Activated CD4-positive, alpha-beta T cell treated with anti-CD3 and anti-CD28 coated beads, Interleukin-2, amount 10 ng/mL, durations not matched to agents 7 days and 5 days (primary cell): ENCODE measurements at regions not wholly inside any gene's neighbourhood (a gene's known extent, or its start where the extent isn't known, plus 50 kb on each side); places are given as distances from the start of the nearest gene placed in this dataset.

Experiments
- CTCF ChIA-PET: fragments of 350-600 bp; sonication (Branson Sonifier 250); formaldehyde crosslinking; loops from one replicate; lab custom pipeline; 2021; ENCODE audit warnings: antibody characterized with exemption; lab: Charles Lee
- POLR2A ChIA-PET: fragments of 350-600 bp; sonication (Branson Sonifier 250); formaldehyde crosslinking; loops from one replicate; lab custom pipeline; 2021; ENCODE audit warnings: antibody characterized with exemption; lab: Charles Lee
- DNase-seq: peaks from one replicate; pipeline ENCODE4 v3.0.0-alpha.2; 2020
- H3K27ac Mint-ChIP-seq: one replicate; pipeline ENCODE4 v1.8.0; 2021; ENCODE audit warnings: mild to moderate bottlenecking, moderate library complexity, mixed read lengths
- H3K27me3 Mint-ChIP-seq: one replicate; pipeline ENCODE4 v1.8.0; 2021; ENCODE audit warnings: mixed read lengths
- H3K36me3 Mint-ChIP-seq: one replicate; pipeline ENCODE4 v1.8.0; 2021; ENCODE audit warnings: low read depth, mixed read lengths
- H3K4me1 Mint-ChIP-seq: one replicate; pipeline ENCODE4 v1.8.0; 2021; ENCODE audit warnings: mixed read lengths
- H3K4me3 Mint-ChIP-seq: one replicate; pipeline ENCODE4 v1.8.0; 2021; ENCODE audit warnings: mild to moderate bottlenecking, moderate library complexity, mixed read lengths
- H3K9me3 Mint-ChIP-seq: one replicate; pipeline ENCODE4 v1.8.0; 2021; ENCODE audit warnings: mixed read lengths

- DNase-seq = no peak
- Mint-ChIP-seq H3K27ac (no peak overlapping the region), H3K9me3 (no peaks in the 10 kb centered on the region), H3K4me3 (no peak overlapping the region), H3K4me1 (no peaks in the 10 kb centered on the region), H3K27me3 (peaks cover 12% of the 10 kb centered on the region), H3K36me3 (no peaks in the 10 kb centered on the region)
- POLR2A ChIA-PET = no interaction called here
- CTCF ChIA-PET = no interaction called here
Measured at GRCh38 chr4:38537666-38538065, 126.3 kb upstream of the KLF3 start.

DNA sequence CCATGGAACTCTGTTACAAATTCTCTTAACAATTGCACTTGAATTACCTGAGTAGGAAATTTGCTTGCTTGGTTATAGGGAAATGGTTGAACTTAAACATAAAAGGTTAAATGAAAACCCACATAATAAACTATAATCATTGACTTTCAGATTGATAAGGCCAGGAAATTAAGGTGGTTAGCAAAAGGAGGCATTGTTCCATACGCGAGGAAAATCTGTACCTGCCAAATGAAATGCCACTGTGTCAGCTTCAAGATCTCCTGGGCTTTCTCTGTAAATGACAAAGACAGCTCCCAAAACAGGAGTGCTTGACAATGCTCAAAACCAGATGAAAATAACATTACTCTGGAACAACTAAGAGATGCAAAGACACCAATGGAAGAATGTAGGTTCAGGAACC is 125.5 kb upstream of the KLF3 start:
- CTCF ChIA-PET = interaction anchor here (0.6 kb wide), 1 partner anchor 137 kb away, joined by 3 read pairs; no protein-coding TSS in a partner anchor
- Mint-ChIP-seq H3K4me3 (no peak overlapping the region), H3K27me3 (peaks cover 8% of the 10 kb centered on the region), H3K27ac (no peak overlapping the region), H3K36me3 (no peaks in the 10 kb centered on the region), H3K9me3 (no peaks in the 10 kb centered on the region), H3K4me1 (no peaks in the 10 kb centered on the region)
- POLR2A ChIA-PET = no interaction called here
- DNase-seq = no peak

DNA sequence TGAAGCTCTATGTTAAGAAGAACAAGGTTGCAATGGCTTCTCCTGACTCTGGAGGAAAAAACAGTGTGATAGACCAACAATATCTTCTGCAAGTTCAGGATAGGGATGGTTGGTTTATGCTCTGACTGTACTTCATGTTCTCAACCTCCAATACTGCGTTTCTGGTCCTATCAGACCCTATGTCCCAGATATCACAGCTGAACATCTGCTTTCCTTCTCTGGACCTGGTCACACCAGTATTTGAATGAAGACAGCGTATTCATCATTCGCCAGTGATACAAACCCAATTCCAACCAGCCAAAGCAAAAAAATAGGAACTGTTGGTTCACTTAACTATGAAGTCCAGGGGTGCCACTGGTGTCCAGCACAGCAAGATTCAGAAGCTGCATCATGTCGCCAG is 124.5 kb upstream of the KLF3 start:
- peaks cover 6% of the 10 kb centered on the region for H3K27me3 Mint-ChIP-seq
- no peaks in the 10 kb centered on the region for H3K36me3 Mint-ChIP-seq
- no peaks in the 10 kb centered on the region for H3K9me3 Mint-ChIP-seq
- no peak overlapping the region for H3K4me3 Mint-ChIP-seq
- no peaks in the 10 kb centered on the region for H3K4me1 Mint-ChIP-seq
- CTCF ChIA-PET = no interaction called here
- no peak for DNase-seq
- POLR2A ChIA-PET = no interaction called here
- no peak overlapping the region for H3K27ac Mint-ChIP-seq

- Mint-ChIP-seq H3K4me1 (no peaks in the 10 kb centered on the region), H3K36me3 (no peaks in the 10 kb centered on the region), H3K27me3 (peaks cover 13% of the 10 kb centered on the region), H3K27ac (no peak overlapping the region), H3K9me3 (peaks cover 5% of the 10 kb centered on the region), H3K4me3 (no peak overlapping the region)
- DNase-seq = no peak
- ChIA-PET POLR2A (no interaction called here), CTCF (no interaction called here)
Measured at GRCh38 chr4:38547052-38547451, 116.9 kb upstream of the KLF3 start.

DNA sequence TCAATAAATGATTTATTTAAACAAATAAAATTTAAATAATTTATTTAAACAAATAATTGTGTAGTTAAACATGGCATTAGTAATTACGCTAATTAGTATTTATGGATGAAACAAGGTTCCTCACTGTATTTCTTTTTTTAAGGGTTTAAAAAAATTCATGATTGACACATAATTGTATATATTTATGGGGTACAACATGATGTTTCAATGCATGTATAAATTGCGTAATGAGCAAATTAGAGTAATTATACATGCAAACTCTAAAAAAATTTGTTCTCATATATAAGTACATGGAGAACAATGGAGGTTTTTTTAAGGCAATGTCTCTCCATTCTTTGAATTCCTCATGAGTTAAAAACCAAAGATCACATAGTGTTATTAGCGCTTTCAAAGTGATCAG is 115.7 kb upstream of the KLF3 start:
- H3K4me1 Mint-ChIP-seq = no peaks in the 10 kb centered on the region
- no peak overlapping the region for H3K27ac Mint-ChIP-seq
- ChIA-PET CTCF (no interaction called here), POLR2A (no interaction called here)
- H3K4me3 Mint-ChIP-seq = no peak overlapping the region
- no peaks in the 10 kb centered on the region for H3K36me3 Mint-ChIP-seq
- peaks cover 5% of the 10 kb centered on the region for H3K9me3 Mint-ChIP-seq
- peaks cover 13% of the 10 kb centered on the region for H3K27me3 Mint-ChIP-seq
- DNase-seq = no peak

DNA sequence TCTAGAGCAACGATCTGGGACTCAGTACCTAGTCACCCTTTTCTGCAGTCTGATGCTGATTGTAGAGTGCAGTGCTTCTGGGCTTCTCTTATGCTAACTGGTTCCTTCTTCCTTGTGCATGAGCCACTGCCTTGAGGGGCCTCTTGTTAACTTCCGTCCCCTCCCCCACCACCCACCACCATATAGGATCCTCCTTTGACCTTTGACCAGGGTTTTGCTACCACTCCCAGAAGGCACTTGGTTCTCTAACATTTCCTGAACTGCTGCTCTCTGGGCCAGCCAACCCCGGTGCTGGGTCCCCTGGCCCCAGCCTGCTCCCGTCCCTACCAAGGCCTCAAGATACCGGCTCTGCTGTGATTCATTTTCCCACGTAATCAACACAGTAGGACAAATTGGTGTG is 104.6 kb upstream of the KLF3 start:
- Mint-ChIP-seq H3K27ac (no peak overlapping the region), H3K4me1 (peaks cover 17% of the 10 kb centered on the region), H3K9me3 (peaks cover 17% of the 10 kb centered on the region), H3K4me3 (no peak overlapping the region), H3K27me3 (peaks cover 28% of the 10 kb centered on the region), H3K36me3 (no peaks in the 10 kb centered on the region)
- DNase-seq = no peak
- ChIA-PET CTCF (no interaction called here), POLR2A (no interaction called here)

GRCh38 chr4:38560340-38560739 is 103.7 kb upstream of the KLF3 start:
- H3K36me3 Mint-ChIP-seq = no peaks in the 10 kb centered on the region
- no peak for DNase-seq

GRCh38 chr4:38560768-38561558 is 103.0 kb upstream of the KLF3 start:
- ChIA-PET CTCF (no interaction called here), POLR2A (no interaction called here)
- no peak overlapping the region for H3K4me3 Mint-ChIP-seq
- no peak for DNase-seq
- H3K27me3 Mint-ChIP-seq = peaks cover 18% of the 10 kb centered on the region
- no peak overlapping the region for H3K27ac Mint-ChIP-seq
- peaks cover 17% of the 10 kb centered on the region for H3K4me1 Mint-ChIP-seq
- peaks cover 8% of the 10 kb centered on the region for H3K9me3 Mint-ChIP-seq
- H3K36me3 Mint-ChIP-seq = no peaks in the 10 kb centered on the region

More at GRCh38 chr4:38560340-38560739, 103.7 kb upstream of the KLF3 start:
- Mint-ChIP-seq H3K9me3 (peaks cover 14% of the 10 kb centered on the region), H3K27me3 (peaks cover 24% of the 10 kb centered on the region), H3K27ac (no peak overlapping the region), H3K4me1 (peaks cover 17% of the 10 kb centered on the region), H3K4me3 (no peak overlapping the region)
- CTCF ChIA-PET = no interaction called here
- POLR2A ChIA-PET = no interaction called here

GRCh38 chr4:38562751-38563198 is 101.2 kb upstream of the KLF3 start:
- H3K36me3 Mint-ChIP-seq = no peaks in the 10 kb centered on the region
- H3K4me3 Mint-ChIP-seq = no peak overlapping the region
- no peak for DNase-seq
- ChIA-PET CTCF (no interaction called here), POLR2A (no interaction called here)
- peaks cover 3% of the 10 kb centered on the region for H3K9me3 Mint-ChIP-seq
- peaks cover 17% of the 10 kb centered on the region for H3K4me1 Mint-ChIP-seq
- H3K27me3 Mint-ChIP-seq = peaks cover 14% of the 10 kb centered on the region
- H3K27ac Mint-ChIP-seq = no peak overlapping the region

DNA sequence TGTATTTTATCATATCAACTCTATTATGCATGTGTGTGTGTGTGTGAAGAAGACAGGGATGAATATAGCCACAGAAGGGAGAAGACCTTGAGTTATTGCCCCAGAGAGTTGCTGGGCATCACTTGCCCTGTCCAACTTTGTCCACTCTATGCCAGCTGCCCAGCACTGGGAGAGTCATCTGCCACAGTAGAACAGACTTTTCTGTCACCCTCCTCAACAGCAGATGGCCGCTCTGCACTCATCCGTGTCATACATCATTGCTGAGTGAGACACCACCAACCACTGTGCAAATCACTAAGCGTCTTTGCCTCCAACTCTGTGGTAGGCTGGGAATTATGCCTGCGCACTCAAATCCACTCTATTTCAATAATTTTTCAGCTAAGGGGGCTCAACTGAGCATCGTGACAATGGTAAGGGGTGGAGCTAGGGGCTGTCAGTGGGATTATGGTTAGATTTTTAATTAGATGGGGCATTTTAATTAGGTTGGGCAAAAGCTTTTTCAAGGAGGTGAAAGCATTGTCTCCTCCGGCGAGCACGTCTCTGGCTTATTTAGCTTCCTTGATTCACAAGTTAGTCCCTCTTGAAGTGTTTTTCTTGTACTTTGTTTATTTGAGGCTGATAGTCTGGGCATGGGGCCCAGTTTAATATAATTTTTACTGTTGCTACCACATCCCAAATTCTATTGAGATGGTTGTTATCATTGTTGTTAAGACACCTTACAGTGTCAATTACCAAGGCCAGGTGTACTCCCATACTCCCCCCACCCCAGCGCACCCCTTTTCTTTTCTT is 100.1 kb upstream of the KLF3 start:
- H3K36me3 Mint-ChIP-seq = no peaks in the 10 kb centered on the region
- no peak overlapping the region for H3K27ac Mint-ChIP-seq
- ChIA-PET POLR2A (no interaction called here), CTCF (interaction anchor here (0.6 to 1.1 kb wide), 2 partner anchors 42 to 205 kb away, joined by 3 read pairs; no protein-coding TSS in a partner anchor)
- no peak for DNase-seq
- no peak overlapping the region for H3K4me3 Mint-ChIP-seq
- peaks cover 9% of the 10 kb centered on the region for H3K27me3 Mint-ChIP-seq
- peaks cover 17% of the 10 kb centered on the region for H3K4me1 Mint-ChIP-seq
- H3K9me3 Mint-ChIP-seq = peaks cover 3% of the 10 kb centered on the region

DNA sequence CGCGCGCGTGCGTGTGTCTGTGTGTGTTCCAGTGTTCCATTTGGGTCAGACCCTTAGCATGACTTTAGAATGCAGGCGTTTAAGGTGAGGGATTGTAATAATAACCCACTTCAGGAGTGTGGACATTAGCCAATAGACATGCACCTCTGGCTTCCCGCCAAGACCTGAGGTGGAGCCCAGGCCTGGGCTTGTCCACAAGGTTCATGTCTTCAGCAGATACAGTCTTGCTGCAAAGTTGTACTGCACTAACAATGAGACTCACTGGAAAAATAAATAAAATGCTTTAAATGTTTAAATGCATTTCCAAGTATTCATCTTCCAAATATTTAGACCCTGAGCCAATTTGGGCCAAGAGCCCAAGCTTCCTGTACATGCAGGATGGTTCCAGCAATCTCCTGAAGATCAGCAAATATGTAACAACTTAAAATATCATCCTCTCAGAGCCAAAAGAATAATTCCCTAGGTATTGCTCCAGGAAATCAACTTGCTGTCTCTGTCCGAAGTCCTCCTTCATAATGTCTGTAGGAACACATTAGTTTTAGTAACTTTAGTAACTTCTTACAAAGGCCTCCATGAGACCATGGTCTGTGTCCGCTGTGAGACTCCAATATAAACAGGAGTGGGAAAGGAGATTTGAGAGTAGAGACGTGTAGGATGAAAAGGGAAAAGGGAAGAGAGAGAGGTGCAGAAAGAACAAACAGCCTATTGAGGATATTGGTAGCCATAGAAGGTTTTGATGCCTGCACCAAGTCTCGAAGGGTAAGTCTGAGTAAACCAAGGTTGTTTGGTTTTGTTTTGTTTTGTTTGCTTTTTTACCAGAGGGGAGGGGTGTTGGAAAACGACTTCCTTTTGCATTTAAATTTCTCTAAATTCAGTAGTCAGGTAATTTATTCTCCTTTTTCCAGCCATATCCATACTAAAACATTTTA is 98.5 kb upstream of the KLF3 start:
- CTCF ChIA-PET = no interaction called here
- Mint-ChIP-seq H3K9me3 (peaks cover 3% of the 10 kb centered on the region), H3K27me3 (peaks cover 10% of the 10 kb centered on the region), H3K4me1 (peaks cover 13% of the 10 kb centered on the region), H3K27ac (no peak overlapping the region), H3K4me3 (no peak overlapping the region), H3K36me3 (peaks cover 2% of the 10 kb centered on the region)
- DNase-seq = no peak
- POLR2A ChIA-PET = no interaction called here

GRCh38 chr4:38566806-38567398 is 97.1 kb upstream of the KLF3 start:
- peaks cover 10% of the 10 kb centered on the region for H3K27me3 Mint-ChIP-seq
- no peak for DNase-seq
- no peak overlapping the region for H3K27ac Mint-ChIP-seq
- H3K36me3 Mint-ChIP-seq = peaks cover 2% of the 10 kb centered on the region
- ChIA-PET CTCF (no interaction called here), POLR2A (no interaction called here)
- no peak overlapping the region for H3K4me3 Mint-ChIP-seq
- peaks cover 5% of the 10 kb centered on the region for H3K9me3 Mint-ChIP-seq
- H3K4me1 Mint-ChIP-seq = peaks cover 3% of the 10 kb centered on the region
